HL-60 (cell line): ENCODE measurements at regions not wholly inside any gene's neighbourhood (a gene's known extent, or its start where the extent isn't known, plus 50 kb on each side); places are given as distances from the start of the nearest gene placed in this dataset.

Experiments
- DNase-seq, 2 experiments: peaks; one replicate each; pipeline ENCODE4 v3.0.0-alpha.2; 2010 to 2020; ENCODE audit warnings: low read depth in 1 of 2, low spot score in 1 of 2
- H3K27ac ChIP-seq: fragments of 250-450 bp; sonication (Bioruptor Pico); replicated peaks from 2 replicates; pipeline ENCODE4 v1.5.1; 2020; ENCODE audit warnings: mild to moderate bottlenecking, moderate library complexity
- H3K27me3 ChIP-seq: fragments of 250-450 bp; sonication (Bioruptor Pico); 2 replicates; pipeline ENCODE4 v1.5.1; 2021; ENCODE audit warnings: mild to moderate bottlenecking, moderate library complexity; ENCODE audit not compliant: insufficient read depth, poor library complexity, severe bottlenecking
- H3K4me3 ChIP-seq: replicated peaks from 2 replicates; pipeline ENCODE4 v1.5.1; 2011; ENCODE audit warnings: mild to moderate bottlenecking, control low read depth, low read length; ENCODE audit not compliant: insufficient read depth
- CTCF ChIP-seq: IDR thresholded peaks from one replicate; pipeline ENCODE4 v1.5.1; 2011; ENCODE audit warnings: low read length, control low read depth, inconsistent platforms; ENCODE audit not compliant: insufficient read depth
- GABPA ChIP-seq: IDR thresholded peaks from 2 replicates; pipeline ENCODE4 v1.6.1; 2012; ENCODE audit warnings: low read depth
- POLR2AphosphoS5 ChIP-seq: IDR thresholded peaks from 2 replicates; pipeline ENCODE4 v1.6.1; 2012; ENCODE audit warnings: low read depth
- REST ChIP-seq: IDR thresholded peaks from 2 replicates; pipeline ENCODE4 v1.6.1; 2012; ENCODE audit warnings: low read depth; ENCODE audit not compliant: insufficient replicate concordance
- SPI1 ChIP-seq: IDR thresholded peaks from 2 replicates; pipeline ENCODE4 v1.6.1; 2012; ENCODE audit warnings: low read depth, mild to moderate bottlenecking, borderline replicate concordance

- H3K27me3 ChIP-seq: peaks cover 1% of the 10 kb centered on the region
- no peak overlapping the region for H3K27ac ChIP-seq
- TF ChIP-seq GABPA (no peak), REST (no peak), SPI1 (no peak), POLR2AphosphoS5 (no peak)
- no peak overlapping the region for H3K4me3 ChIP-seq
- DNase-seq: no peak
Observed at GRCh38 chr6:144911322-144911721, 626.2 kb downstream of the UTRN start.

GRCh38 chr6:144912474-144912873 is 627.3 kb downstream of the UTRN start:
- Histone ChIP-seq H3K27me3 (no peaks in the 10 kb centered on the region), H3K4me3 (no peak overlapping the region), H3K27ac (no peak overlapping the region)
- no peak for TF ChIP-seq POLR2AphosphoS5
- no peak for TF ChIP-seq REST
- TF ChIP-seq CTCF: no peak
- no peak for TF ChIP-seq GABPA
- no peak for TF ChIP-seq SPI1
- no peak for DNase-seq

GRCh38 chr6:144918073-144918472 is 632.9 kb downstream of the UTRN start:
- TF ChIP-seq CTCF: no peak
- no peak for TF ChIP-seq GABPA
- no peak for TF ChIP-seq SPI1
- no peak for TF ChIP-seq REST
- TF ChIP-seq POLR2AphosphoS5: no peak
- Histone ChIP-seq H3K4me3 (no peak overlapping the region), H3K27ac (no peak overlapping the region), H3K27me3 (no peaks in the 10 kb centered on the region)
- DNase-seq: no peak

GRCh38 chr6:144919560-144919959 is 634.4 kb downstream of the UTRN start:
- Histone ChIP-seq H3K27ac (no peak overlapping the region), H3K27me3 (no peaks in the 10 kb centered on the region), H3K4me3 (no peak overlapping the region)
- no peak for DNase-seq
- TF ChIP-seq GABPA: no peak
- TF ChIP-seq POLR2AphosphoS5: no peak
- TF ChIP-seq CTCF: no peak
- no peak for TF ChIP-seq REST
- no peak for TF ChIP-seq SPI1
